ENCODE measurements at regions not wholly inside any gene's neighbourhood (a gene's known extent, or its start where the extent isn't known, plus 50 kb on each side); places are given as distances from the start of the nearest gene placed in this dataset.

GRCh38 chr5:152978141-152978835 lies 512.2 kb upstream of the GRIA1 start:
- Histone ChIP-seq H3K9ac (ENCODE audit: low read length) (no peak overlapping the region), H4K20me1 (ENCODE audit: insufficient read depth) (no peaks in the 10 kb centered on the region), H2AFZ (ENCODE audit: low read depth, low read length, poor library complexity, severe bottlenecking) (no peak overlapping the region), H3K27me3 (ENCODE audit: insufficient read depth, low read length) (no peaks in the 10 kb centered on the region), H3K4me2 (ENCODE audit: low read length) (no peak overlapping the region), H3K9me3 (ENCODE audit: control insufficient read depth in 1 of 2, insufficient read depth in 1 of 2, low read depth in 1 of 2, low read length in 2 of 2) (peaks cover 5 to 7% of the 10 kb centered on the region in 2 experiments; a peak in 2 of 4 replicates), H3K27ac (ENCODE audit: low read depth, low read length) (no peak overlapping the region), H3K9me2 (ENCODE audit: insufficient read depth) (no peaks in the 10 kb centered on the region), H3K36me3 (ENCODE audit: control insufficient read depth in 1 of 2, insufficient read depth in 2 of 2, low read length in 2 of 2) (no peaks in the 10 kb centered on the region), H3K4me1 (ENCODE audit: control insufficient read depth in 1 of 2, insufficient read depth in 2 of 2, low read length in 2 of 2) (no peaks in the 10 kb centered on the region), H3K4me3 (replicated peaks in 1 of 2; ENCODE audit: low read depth in 1 of 2, low read length in 2 of 2) (no peak overlapping the region), H3K79me2 (ENCODE audit: insufficient read depth, low read length) (no peaks in the 10 kb centered on the region)
- intact Hi-C loops (cut with micrococcal nuclease) = no loop called here
- ChIA-PET RAD21 (ENCODE audit: low non-redundant PET in 1 of 2, low total read pairs in 2 of 2, uncharacterized antibody in 2 of 2, unreplicated experiment in 2 of 2) (no interaction called here), CTCF (no interaction called here), POLR2A (no interaction called here)
- TF ChIP-seq ZNF274 (IDR thresholded peaks at IDR 0.05; ENCODE audit: low read depth, low read length) (no peak), REST (IDR thresholded peaks at IDR 0.05; ENCODE audit: low read depth) (no peak), ELF1 (IDR thresholded peaks at IDR 0.05; ENCODE audit: borderline replicate concordance, low read depth) (no peak), SIN3A (IDR thresholded peaks at IDR 0.05; ENCODE audit: low read depth) (no peak), CBX3 (IDR thresholded peaks at IDR 0.05; ENCODE audit: low read depth) (no peak), ZBTB33 (IDR thresholded peaks at IDR 0.05; ENCODE audit: extremely low read depth, insufficient replicate concordance, low read length) (no peak), MAX (IDR thresholded peaks at IDR 0.05) (no peak), ZFX (IDR thresholded peaks at IDR 0.05) (no peak), JUND (IDR thresholded peaks at IDR 0.05) (no peak)
- BruUV-seq (replicated peaks) = no TSS peak
- no peak for ATAC-seq
- no peak for DNase-seq (ENCODE audit: low read depth, low spot score)
